GM12878 (cell line): ENCODE measurements at regions not wholly inside any gene's neighbourhood (a gene's known extent, or its start where the extent isn't known, plus 50 kb on each side); places are given as distances from the start of the nearest gene placed in this dataset.

Experiments used
- ATAC-seq: fragments of 200-7000 bp; cut with Tn5 transposase; 3 replicates; pipeline ENCODE4 v1.9.1; 2020; ENCODE audit warnings: mild to moderate bottlenecking, moderate library complexity
- BruUV-seq: library from RNA; stranded (reverse); fragments of 400-500 nt; replicated peaks from 2 replicates; lab custom pipeline; 2021; lab: Mats Ljungman, UMichigan
- CTCF ChIA-PET: fragments of 300-600 bp; sonication (Branson Sonifier 250); formaldehyde crosslinking; extraction: SDS; loops from one replicate; lab custom pipeline; 2021; ENCODE audit warnings: inconsistent platforms; lab: Yijun Ruan, JAX
- POLR2A ChIA-PET: fragments of 350-600 bp; formaldehyde crosslinking; extraction: SDS; loops from one replicate; lab custom pipeline; 2021; ENCODE audit warnings: inconsistent platforms; lab: Charles Lee
- RAD21 ChIA-PET: fragments of 300-600 bp; sonication (Branson Sonifier 250); formaldehyde crosslinking; loops from one replicate; lab custom pipeline; 2023; ENCODE audit warnings: antibody characterized with exemption; ENCODE audit not compliant: unreplicated experiment; lab: Charles Lee
- SMC1A ChIA-PET: fragments of 300-600 bp; sonication (Branson Sonifier 250); formaldehyde crosslinking; loops from one replicate; lab custom pipeline; 2023; ENCODE audit not compliant: unreplicated experiment, uncharacterized antibody; lab: Charles Lee
- DNase-seq: peaks from one replicate; pipeline ENCODE4 v3.0.0-alpha.2; 2011; ENCODE audit warnings: low read depth, low spot score
- FAIRE-seq: peaks from 3 replicates; lab custom pipeline; 2011; peaks lifted over from hg19 to GRCh38; lab: Jason Lieb, UNC
- H2AFZ ChIP-seq: 2 replicates; pipeline ENCODE4 v1.6.0; 2011; ENCODE audit warnings: low read depth, low read length, control low read depth; ENCODE audit not compliant: control insufficient read depth
- H3K27ac ChIP-seq: 2 replicates; pipeline ENCODE4 v1.5.1; 2011; ENCODE audit warnings: control low read depth; ENCODE audit not compliant: control insufficient read depth, insufficient read depth
- H3K27me3 ChIP-seq, 2 experiments: replicated peaks in 1 of 2; 2 replicates each; pipeline versions ENCODE4 v1.6.0 to v1.6.1; 2011; ENCODE audit warnings: low read length in 1 of 2; ENCODE audit not compliant: control insufficient read depth in 2 of 2, insufficient read depth in 2 of 2
- H3K36me3 ChIP-seq, 2 experiments: 2 replicates each; pipeline ENCODE4 v1.5.1; 2011; ENCODE audit warnings: low read length in 1 of 2; ENCODE audit not compliant: control insufficient read depth in 2 of 2, insufficient read depth in 2 of 2
- H3K4me1 ChIP-seq: 2 replicates; pipeline ENCODE4 v1.6.1; 2011; ENCODE audit warnings: mild to moderate bottlenecking, low read length, moderate library complexity, mixed read lengths; ENCODE audit not compliant: control insufficient read depth, insufficient read depth
- H3K4me2 ChIP-seq: 2 replicates; pipeline ENCODE4 v1.6.0; 2011; ENCODE audit warnings: control low read depth; ENCODE audit not compliant: control insufficient read depth, insufficient read depth
- H3K4me3 ChIP-seq: fragments of 200-600 bp; sonication (generic); 2 replicates; pipeline ENCODE4 v1.5.1; 2016
- H3K79me2 ChIP-seq: 2 replicates; pipeline ENCODE4 v1.6.0; 2011; ENCODE audit warnings: low read length; ENCODE audit not compliant: control insufficient read depth, insufficient read depth
- H3K9ac ChIP-seq: 2 replicates; pipeline ENCODE4 v1.8.0; 2011; ENCODE audit warnings: low read length, control low read depth, mixed read lengths; ENCODE audit not compliant: control insufficient read depth, insufficient read depth
- H3K9me3 ChIP-seq: replicated peaks from 3 replicates; pipeline ENCODE4 v1.5.1; 2011; ENCODE audit warnings: mild to moderate bottlenecking, low read length; ENCODE audit not compliant: control insufficient read depth, insufficient read depth
- H4K20me1 ChIP-seq: 2 replicates; pipeline ENCODE4 v1.6.0; 2011; ENCODE audit not compliant: control insufficient read depth, insufficient read depth
- BRCA1 ChIP-seq: IDR thresholded peaks from 2 replicates; pipeline ENCODE4 v1.6.1; 2011; ENCODE audit warnings: low read depth, low read length, improper control_type of control experiment
- CEBPB ChIP-seq, 2 experiments: fragments of 150-350 bp in 1 of 2; IDR thresholded peaks; 2 replicates each; pipeline ENCODE4 v1.6.1; 2012 to 2014; ENCODE audit warnings: low read depth in 2 of 2, low read length in 2 of 2, borderline replicate concordance in 1 of 2, inconsistent platforms in 1 of 2
- CREM ChIP-seq: IDR thresholded peaks from 2 replicates; pipeline ENCODE4 v1.6.1; 2014; ENCODE audit warnings: antibody characterized with exemption, low read depth
- EZH2 ChIP-seq: IDR thresholded peaks from 2 replicates; pipeline ENCODE4 v1.6.1; 2012; ENCODE audit warnings: low read depth, mild to moderate bottlenecking, control low read depth, inconsistent platforms, low read length, borderline replicate concordance; ENCODE audit not compliant: control insufficient read depth
- HDAC2 ChIP-seq: fragments of 200-600 bp; sonication (generic); IDR thresholded peaks from 2 replicates; pipeline ENCODE4 v1.6.1; 2017
- HDAC6 ChIP-seq: fragments of 200-600 bp; sonication (generic); IDR thresholded peaks from one replicate; pipeline ENCODE4 v1.8.0; 2017; ENCODE audit warnings: antibody characterized with exemption; ENCODE audit not compliant: unreplicated experiment
- IKZF2 ChIP-seq, 2 experiments: fragments of 450-650 bp; IDR thresholded peaks; 2 replicates each; pipeline ENCODE4 v1.6.1; 2017; ENCODE audit warnings: mild to moderate bottlenecking in 2 of 2, moderate library complexity in 2 of 2
- NFXL1 ChIP-seq: fragments of 450-650 bp; IDR thresholded peaks from 2 replicates; pipeline ENCODE4 v1.6.1; 2017; ENCODE audit warnings: antibody characterized with exemption, mild to moderate bottlenecking, borderline replicate concordance
- NFYB ChIP-seq: IDR thresholded peaks from 2 replicates; pipeline ENCODE4 v1.6.1; 2011; ENCODE audit warnings: low read depth, mild to moderate bottlenecking, low read length, improper control_type of control experiment, moderate library complexity; ENCODE audit not compliant: insufficient read depth
- NR2C2 ChIP-seq: IDR thresholded peaks from 2 replicates; pipeline ENCODE4 v1.6.1; 2011; ENCODE audit warnings: borderline replicate concordance, low read depth; ENCODE audit not compliant: control insufficient read depth, insufficient read length
- POLR2AphosphoS2 ChIP-seq: IDR thresholded peaks from 2 replicates; pipeline ENCODE4 v1.6.1; 2011; ENCODE audit warnings: low read depth, mild to moderate bottlenecking, low read length, improper control_type of control experiment, moderate library complexity
- STAT1 ChIP-seq: fragments of 450-650 bp; conservative IDR thresholded peaks from 2 replicates; pipeline ENCODE4 v1.6.1; 2014; ENCODE audit warnings: antibody characterized with exemption, mild to moderate bottlenecking
- TARDBP ChIP-seq: IDR thresholded peaks from 2 replicates; pipeline ENCODE4 v1.6.1; 2016; ENCODE audit warnings: borderline replicate concordance
- ZBED1 ChIP-seq: IDR thresholded peaks from 2 replicates; pipeline ENCODE4 v1.6.1; 2016; ENCODE audit warnings: borderline replicate concordance
- ZNF217 ChIP-seq: fragments of 450-650 bp; IDR thresholded peaks from 2 replicates; pipeline ENCODE4 v1.6.1; 2017; ENCODE audit warnings: antibody characterized with exemption, mild to moderate bottlenecking
- in situ Hi-C: fragments of 300-500 bp; cut with MboI; formaldehyde crosslinking; loops from 9 replicates; pipeline ENCODE4 v1.14.3; 2018; ENCODE audit warnings: mixed read lengths
- intact Hi-C: fragments of 100-400 bp; cut with micrococcal nuclease; formaldehyde crosslinking; loops from one replicate; pipeline ENCODE4 v1.14.2; 2022; ENCODE audit not compliant: unreplicated experiment
- TF ChIP-seq, protein P1 (sequence below): fragments of 450-650 bp; formaldehyde crosslinking; IDR thresholded peaks from 2 replicates; pipeline ENCODE4 v1.4.0; 2020; ENCODE audit warnings: mild to moderate bottlenecking, moderate library complexity
- TF ChIP-seq, protein P2 (sequence below): fragments of 450-650 bp; IDR thresholded peaks from 2 replicates; pipeline ENCODE4 v1.6.1; 2017; ENCODE audit warnings: antibody characterized with exemption, mild to moderate bottlenecking, moderate library complexity
- TF ChIP-seq, protein P3 (sequence below): fragments of 450-650 bp; IDR thresholded peaks from 2 replicates; pipeline ENCODE4 v1.6.1; 2017; ENCODE audit warnings: borderline replicate concordance

DNA sequence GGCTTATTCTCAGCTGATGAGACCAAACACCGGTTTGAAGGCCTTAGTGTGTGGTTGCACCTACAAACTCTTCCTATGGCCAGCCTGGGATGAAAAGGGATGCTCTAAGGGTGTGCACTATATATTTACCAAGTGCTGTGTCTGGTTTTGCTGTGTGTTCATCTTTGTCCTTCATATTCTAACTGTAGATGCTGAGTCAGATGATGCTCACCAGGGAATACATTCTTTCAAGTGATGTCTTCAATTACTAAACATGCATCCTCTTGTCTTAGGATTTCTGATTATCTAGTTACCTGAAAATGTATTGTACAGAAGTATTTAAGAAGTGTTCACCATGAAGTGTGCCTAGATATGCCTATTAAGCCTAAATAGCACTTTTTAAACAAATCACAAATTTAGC is 1111.6 kb upstream of the ZEB2 start (continued):
- TF ChIP-seq NFYB (no peak), EZH2 (no peak), CEBPB (IDR thresholded peaks at IDR 0.05; ENCODE audit: borderline replicate concordance in 1 of 2, low read depth in 2 of 2, low read length in 2 of 2) (no peak)
- TF ChIP-seq, all 136 proteins: peak for 0

DNA sequence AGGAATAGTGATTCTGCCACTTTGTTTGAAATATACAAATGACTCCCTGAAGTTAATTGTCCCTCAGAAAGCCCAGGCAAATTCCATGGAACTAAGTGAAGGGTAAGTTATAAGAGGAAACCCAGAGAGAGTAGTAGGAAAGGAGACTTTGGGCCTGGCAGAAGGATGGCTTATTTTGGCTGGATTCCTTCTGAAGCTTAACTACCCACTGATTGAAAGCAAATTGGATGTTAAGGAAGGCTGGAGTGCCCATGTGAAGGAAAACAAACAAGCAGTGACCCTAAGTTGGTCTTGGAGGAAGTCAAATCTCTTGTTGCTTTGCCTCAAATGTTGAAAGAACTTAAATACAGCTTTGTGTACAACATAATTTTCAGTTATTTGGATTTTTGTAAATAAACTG is 1106.4 kb upstream of the ZEB2 start:
- Histone ChIP-seq H2AFZ (no peak overlapping the region), H3K4me1 (no peaks in the 10 kb centered on the region), H3K9me3 (no peaks in the 10 kb centered on the region), H3K36me3 (no peaks in the 10 kb centered on the region), H3K79me2 (no peaks in the 10 kb centered on the region), H3K27ac (no peak overlapping the region), H3K27me3 (no peaks in the 10 kb centered on the region; a peak in 1 of 4 replicates), H3K4me3 (no peak overlapping the region), H4K20me1 (no peaks in the 10 kb centered on the region), H3K9ac (no peak overlapping the region), H3K4me2 (no peak overlapping the region)
- in situ Hi-C loops (no loop called here), intact Hi-C loops (no loop called here)
- DNase-seq, result no peak
- CTCF ChIA-PET, result no interaction called here
- FAIRE-seq, result no peak
- BruUV-seq, result no TSS peak
- ATAC-seq, result no peak
- SMC1A ChIA-PET, result no interaction called here
- RAD21 ChIA-PET, result no interaction called here
- POLR2A ChIA-PET, result no interaction called here
- no peak for TF ChIP-seq STAT1
- TF ChIP-seq POLR2AphosphoS2, result no peak
- TF ChIP-seq HDAC6, result no peak
- TF ChIP-seq, protein P1, sequence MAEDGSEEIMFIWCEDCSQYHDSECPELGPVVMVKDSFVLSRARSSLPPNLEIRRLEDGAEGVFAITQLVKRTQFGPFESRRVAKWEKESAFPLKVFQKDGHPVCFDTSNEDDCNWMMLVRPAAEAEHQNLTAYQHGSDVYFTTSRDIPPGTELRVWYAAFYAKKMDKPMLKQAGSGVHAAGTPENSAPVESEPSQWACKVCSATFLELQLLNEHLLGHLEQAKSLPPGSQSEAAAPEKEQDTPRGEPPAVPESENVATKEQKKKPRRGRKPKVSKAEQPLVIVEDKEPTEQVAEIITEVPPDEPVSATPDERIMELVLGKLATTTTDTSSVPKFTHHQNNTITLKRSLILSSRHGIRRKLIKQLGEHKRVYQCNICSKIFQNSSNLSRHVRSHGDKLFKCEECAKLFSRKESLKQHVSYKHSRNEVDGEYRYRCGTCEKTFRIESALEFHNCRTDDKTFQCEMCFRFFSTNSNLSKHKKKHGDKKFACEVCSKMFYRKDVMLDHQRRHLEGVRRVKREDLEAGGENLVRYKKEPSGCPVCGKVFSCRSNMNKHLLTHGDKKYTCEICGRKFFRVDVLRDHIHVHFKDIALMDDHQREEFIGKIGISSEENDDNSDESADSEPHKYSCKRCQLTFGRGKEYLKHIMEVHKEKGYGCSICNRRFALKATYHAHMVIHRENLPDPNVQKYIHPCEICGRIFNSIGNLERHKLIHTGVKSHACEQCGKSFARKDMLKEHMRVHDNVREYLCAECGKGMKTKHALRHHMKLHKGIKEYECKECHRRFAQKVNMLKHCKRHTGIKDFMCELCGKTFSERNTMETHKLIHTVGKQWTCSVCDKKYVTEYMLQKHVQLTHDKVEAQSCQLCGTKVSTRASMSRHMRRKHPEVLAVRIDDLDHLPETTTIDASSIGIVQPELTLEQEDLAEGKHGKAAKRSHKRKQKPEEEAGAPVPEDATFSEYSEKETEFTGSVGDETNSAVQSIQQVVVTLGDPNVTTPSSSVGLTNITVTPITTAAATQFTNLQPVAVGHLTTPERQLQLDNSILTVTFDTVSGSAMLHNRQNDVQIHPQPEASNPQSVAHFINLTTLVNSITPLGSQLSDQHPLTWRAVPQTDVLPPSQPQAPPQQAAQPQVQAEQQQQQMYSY (CRISPR knock-in tag), result no peak
- TF ChIP-seq ZNF217, result no peak
- TF ChIP-seq, protein P2, sequence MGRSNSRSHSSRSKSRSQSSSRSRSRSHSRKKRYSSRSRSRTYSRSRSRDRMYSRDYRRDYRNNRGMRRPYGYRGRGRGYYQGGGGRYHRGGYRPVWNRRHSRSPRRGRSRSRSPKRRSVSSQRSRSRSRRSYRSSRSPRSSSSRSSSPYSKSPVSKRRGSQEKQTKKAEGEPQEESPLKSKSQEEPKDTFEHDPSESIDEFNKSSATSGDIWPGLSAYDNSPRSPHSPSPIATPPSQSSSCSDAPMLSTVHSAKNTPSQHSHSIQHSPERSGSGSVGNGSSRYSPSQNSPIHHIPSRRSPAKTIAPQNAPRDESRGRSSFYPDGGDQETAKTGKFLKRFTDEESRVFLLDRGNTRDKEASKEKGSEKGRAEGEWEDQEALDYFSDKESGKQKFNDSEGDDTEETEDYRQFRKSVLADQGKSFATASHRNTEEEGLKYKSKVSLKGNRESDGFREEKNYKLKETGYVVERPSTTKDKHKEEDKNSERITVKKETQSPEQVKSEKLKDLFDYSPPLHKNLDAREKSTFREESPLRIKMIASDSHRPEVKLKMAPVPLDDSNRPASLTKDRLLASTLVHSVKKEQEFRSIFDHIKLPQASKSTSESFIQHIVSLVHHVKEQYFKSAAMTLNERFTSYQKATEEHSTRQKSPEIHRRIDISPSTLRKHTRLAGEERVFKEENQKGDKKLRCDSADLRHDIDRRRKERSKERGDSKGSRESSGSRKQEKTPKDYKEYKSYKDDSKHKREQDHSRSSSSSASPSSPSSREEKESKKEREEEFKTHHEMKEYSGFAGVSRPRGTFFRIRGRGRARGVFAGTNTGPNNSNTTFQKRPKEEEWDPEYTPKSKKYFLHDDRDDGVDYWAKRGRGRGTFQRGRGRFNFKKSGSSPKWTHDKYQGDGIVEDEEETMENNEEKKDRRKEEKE, result no peak
- TF ChIP-seq NFXL1, result no peak
- TF ChIP-seq TARDBP, result no peak
- no peak for TF ChIP-seq BRCA1
- no peak for TF ChIP-seq HDAC2
- TF ChIP-seq ZBED1, result no peak
- no peak for TF ChIP-seq CREM
- TF ChIP-seq NR2C2, result no peak
- TF ChIP-seq, protein P3, sequence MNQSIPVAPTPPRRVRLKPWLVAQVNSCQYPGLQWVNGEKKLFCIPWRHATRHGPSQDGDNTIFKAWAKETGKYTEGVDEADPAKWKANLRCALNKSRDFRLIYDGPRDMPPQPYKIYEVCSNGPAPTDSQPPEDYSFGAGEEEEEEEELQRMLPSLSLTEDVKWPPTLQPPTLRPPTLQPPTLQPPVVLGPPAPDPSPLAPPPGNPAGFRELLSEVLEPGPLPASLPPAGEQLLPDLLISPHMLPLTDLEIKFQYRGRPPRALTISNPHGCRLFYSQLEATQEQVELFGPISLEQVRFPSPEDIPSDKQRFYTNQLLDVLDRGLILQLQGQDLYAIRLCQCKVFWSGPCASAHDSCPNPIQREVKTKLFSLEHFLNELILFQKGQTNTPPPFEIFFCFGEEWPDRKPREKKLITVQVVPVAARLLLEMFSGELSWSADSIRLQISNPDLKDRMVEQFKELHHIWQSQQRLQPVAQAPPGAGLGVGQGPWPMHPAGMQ, result no peak
- TF ChIP-seq IKZF2 (IDR thresholded peaks at IDR 0.05), result no peak
